NB4 (cell line): ENCODE measurements at regions not wholly inside any gene's neighbourhood (a gene's known extent, or its start where the extent isn't known, plus 50 kb on each side); places are given as distances from the start of the nearest gene placed in this dataset.

Experiments
- DNase-seq: peaks from one replicate; pipeline ENCODE4 v3.0.0; 2010; ENCODE audit warnings: low read depth
- H3K4me3 ChIP-seq: one replicate; pipeline ENCODE4 v1.5.1; 2011; ENCODE audit warnings: mild to moderate bottlenecking, low read depth, low read length, moderate library complexity
- CTCF ChIP-seq: IDR thresholded peaks from one replicate; pipeline ENCODE4 v1.5.1; 2012; ENCODE audit warnings: low read depth, low read length
- MYC ChIP-seq: IDR thresholded peaks from 2 replicates; pipeline ENCODE4 v1.6.1; 2011; ENCODE audit warnings: low read depth, low read length
- POLR2A ChIP-seq: IDR thresholded peaks from 2 replicates; pipeline ENCODE4 v1.6.1; 2011; ENCODE audit warnings: mild to moderate bottlenecking; ENCODE audit not compliant: insufficient read length; ENCODE audit errors: extremely low read depth
- TF ChIP-seq, protein P1 (sequence below): IDR thresholded peaks from 2 replicates; pipeline ENCODE4 v1.6.1; 2011; ENCODE audit warnings: low read depth, low read length

DNA sequence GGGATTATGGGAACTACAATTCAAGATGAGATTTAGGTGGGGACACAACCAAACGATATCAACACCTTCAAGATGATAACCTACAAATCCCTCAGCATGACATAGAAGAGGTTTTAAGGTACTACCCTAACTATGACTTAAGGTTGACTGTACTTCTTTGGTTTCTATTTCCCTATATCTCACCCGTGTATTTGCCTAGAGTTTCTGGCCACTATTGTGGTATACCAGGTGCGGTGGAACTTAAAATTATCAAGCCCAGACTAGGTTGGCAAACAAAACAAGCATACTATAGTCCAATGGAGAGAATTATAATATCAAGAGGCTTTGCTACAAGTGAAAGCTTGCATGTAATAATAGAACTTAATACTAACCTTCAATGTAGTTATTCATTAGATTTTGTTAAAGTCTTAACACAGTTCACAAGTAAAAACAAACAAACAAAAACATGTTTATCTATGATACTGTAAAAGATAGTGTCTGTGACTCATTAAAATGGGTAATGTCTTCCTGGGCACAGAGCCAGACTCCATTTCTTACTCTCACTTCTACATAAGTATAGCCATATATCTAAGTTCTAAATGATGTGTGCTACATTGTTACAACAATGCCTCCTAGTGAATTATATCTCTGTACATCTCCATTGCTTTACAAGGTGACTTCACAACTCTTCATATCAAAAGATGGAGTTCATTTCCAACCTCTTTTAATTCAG lies 479.1 kb downstream of the ZBBX start:
- H3K4me3 ChIP-seq: no peak overlapping the region
- TF ChIP-seq POLR2A (no peak), CTCF (no peak), MYC (no peak)
- TF ChIP-seq, protein P1, sequence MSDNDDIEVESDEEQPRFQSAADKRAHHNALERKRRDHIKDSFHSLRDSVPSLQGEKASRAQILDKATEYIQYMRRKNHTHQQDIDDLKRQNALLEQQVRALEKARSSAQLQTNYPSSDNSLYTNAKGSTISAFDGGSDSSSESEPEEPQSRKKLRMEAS: no peak
- no peak for DNase-seq

DNA sequence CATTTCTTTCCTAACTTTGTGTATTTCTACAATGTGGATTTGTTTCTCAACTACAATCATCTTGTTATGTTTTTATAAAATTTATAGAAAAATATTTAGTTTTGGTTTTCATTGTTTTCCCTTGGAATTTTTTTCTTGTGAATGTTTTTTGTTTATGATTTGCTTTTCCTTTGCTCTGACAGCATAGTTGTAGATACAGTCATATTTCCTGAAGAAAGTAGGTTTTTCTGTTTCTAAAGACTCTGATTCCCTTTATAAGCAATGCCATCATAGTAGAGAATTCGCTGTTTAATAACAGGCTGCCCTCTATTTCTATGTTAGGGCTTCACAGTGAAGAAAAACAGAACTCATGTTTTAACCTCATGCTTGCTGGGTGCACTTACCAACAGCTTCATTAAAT lies 482.3 kb downstream of the ZBBX start:
- H3K4me3 ChIP-seq: no peak overlapping the region
- no peak for TF ChIP-seq POLR2A
- TF ChIP-seq CTCF: no peak
- TF ChIP-seq MYC: no peak
- TF ChIP-seq, protein P1: no peak
- DNase-seq: no peak

DNA sequence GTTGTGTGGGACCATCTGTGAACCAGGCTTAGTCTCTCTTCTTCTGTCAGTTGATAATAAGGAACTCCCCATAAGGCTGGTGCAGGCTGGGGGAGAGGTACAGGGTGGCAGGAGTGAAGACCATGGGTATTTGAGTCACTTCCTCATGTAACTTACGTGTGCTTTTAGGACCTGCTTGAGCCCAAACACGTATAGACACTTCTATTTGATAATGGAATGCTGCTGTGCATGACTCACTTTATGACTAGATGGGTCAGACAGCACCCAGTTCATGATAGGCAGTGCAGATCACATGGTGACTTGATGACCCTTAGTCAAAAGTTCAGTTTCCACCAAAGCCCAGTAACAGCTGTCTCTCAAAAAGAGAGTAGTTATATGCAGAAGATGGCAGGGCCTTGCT lies 490.9 kb downstream of the ZBBX start:
- H3K4me3 ChIP-seq: no peak overlapping the region
- DNase-seq: peak; percentile 5
- TF ChIP-seq MYC (no peak), POLR2A (no peak)
- TF ChIP-seq, protein P1: no peak

DNA sequence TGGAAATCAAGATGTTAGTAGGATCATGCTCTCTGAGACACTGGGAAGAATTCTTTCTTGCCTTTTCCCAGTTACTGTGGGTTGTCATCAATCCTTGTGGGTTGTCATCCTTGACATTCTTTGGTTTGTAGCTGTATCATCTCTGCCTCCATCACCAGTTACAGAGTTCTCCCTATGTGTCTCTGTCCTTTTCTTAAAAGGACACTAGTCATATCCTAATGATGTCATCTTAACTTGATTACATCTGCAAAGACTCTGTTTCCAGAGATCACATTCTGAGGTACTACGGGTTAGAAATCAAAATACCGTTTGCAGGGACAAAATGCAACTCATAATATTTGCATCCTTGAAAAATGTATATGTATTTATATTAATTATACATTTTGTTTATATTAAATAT lies 500.4 kb downstream of the ZBBX start:
- DNase-seq: no peak
- TF ChIP-seq CTCF (no peak), MYC (no peak), POLR2A (no peak)
- TF ChIP-seq, protein P1: no peak
- H3K4me3 ChIP-seq: no peak overlapping the region

DNA sequence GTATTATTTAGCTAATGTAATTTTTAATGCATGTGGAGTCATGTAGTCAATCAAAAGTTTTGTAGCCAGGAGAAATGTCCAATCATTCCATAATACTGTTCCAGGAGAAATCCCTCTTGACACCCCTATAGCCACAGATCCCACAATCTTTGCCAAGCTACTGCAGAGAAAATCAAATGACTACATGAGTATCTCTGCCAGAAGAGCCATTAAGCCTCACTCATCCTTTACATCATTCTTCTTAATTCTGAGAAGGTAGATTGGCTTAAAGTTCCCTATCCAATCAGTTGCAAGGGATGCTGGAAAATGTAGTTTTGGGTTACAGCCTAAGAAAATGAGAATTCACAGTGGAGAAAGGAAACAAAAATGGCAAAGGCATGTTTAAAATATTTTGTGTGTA lies 502.1 kb downstream of the ZBBX start:
- no peak for DNase-seq
- H3K4me3 ChIP-seq: no peak overlapping the region
- TF ChIP-seq POLR2A (no peak), MYC (no peak), CTCF (no peak)
- TF ChIP-seq, protein P1: no peak
